ENCODE measurements at regions not wholly inside any gene's neighbourhood (a gene's known extent, or its start where the extent isn't known, plus 50 kb on each side); places are given as distances from the start of the nearest gene placed in this dataset.

- H3K27me3 ChIP-seq = no peaks in the 10 kb centered on the region
- no peak overlapping the region for H3K4me3 ChIP-seq
- no peak overlapping the region for H3K27ac ChIP-seq
- DNase-seq = no peak
- TF ChIP-seq POLR2A (IDR thresholded peaks at IDR 0.05) = no peak
- no peak for TF ChIP-seq CTCF (IDR thresholded peaks at IDR 0.05 in 4 of 5, conservative IDR thresholded peaks at IDR 0.05 in 1 of 5)
- no peaks in the 10 kb centered on the region for H3K4me1 ChIP-seq
- no peaks in the 10 kb centered on the region for H3K9me3 ChIP-seq
- intact Hi-C loops (cut with DNase I; ENCODE audit: low total_unique reads) = no loop called here
- H3K36me3 ChIP-seq = no peaks in the 10 kb centered on the region
- in situ Hi-C loops (cut with MboI; ENCODE audit: low sequenced_read_pairs in 4 of 4) = no loop called here
- ATAC-seq = no peak
These were observed 50.7 kb upstream of the DIAPH3 start for GRCh38 chr13:60214213-60215055.

GRCh38 chr13:60220072-60220471 lies 56.3 kb upstream of the DIAPH3 start:
- intact Hi-C loops (cut with DNase I; ENCODE audit: low total_unique reads) = no loop called here
- no peaks in the 10 kb centered on the region for H3K36me3 ChIP-seq
- H3K4me1 ChIP-seq = no peaks in the 10 kb centered on the region
- no peaks in the 10 kb centered on the region for H3K9me3 ChIP-seq
- H3K4me3 ChIP-seq = no peak overlapping the region
- DNase-seq = no peak
- TF ChIP-seq CTCF (IDR thresholded peaks at IDR 0.05 in 4 of 5, conservative IDR thresholded peaks at IDR 0.05 in 1 of 5) (no peak), POLR2A (IDR thresholded peaks at IDR 0.05) (no peak)
- in situ Hi-C loops (cut with MboI; ENCODE audit: low sequenced_read_pairs in 4 of 4) = no loop called here
- ATAC-seq = no peak
- no peaks in the 10 kb centered on the region for H3K27me3 ChIP-seq
- no peak overlapping the region for H3K27ac ChIP-seq

- no peak for ATAC-seq
These were observed 57.9 kb upstream of the DIAPH3 start for GRCh38 chr13:60221581-60221980.

GRCh38 chr13:60226507-60226906 lies 62.8 kb upstream of the DIAPH3 start:
- TF ChIP-seq POLR2A (IDR thresholded peaks at IDR 0.05) = no peak
- TF ChIP-seq CTCF (IDR thresholded peaks at IDR 0.05 in 4 of 5, conservative IDR thresholded peaks at IDR 0.05 in 1 of 5) = no peak
- no peaks in the 10 kb centered on the region for H3K4me1 ChIP-seq
- in situ Hi-C loops (cut with MboI; ENCODE audit: low sequenced_read_pairs in 4 of 4) = no loop called here
- DNase-seq = no peak
- no peaks in the 10 kb centered on the region for H3K9me3 ChIP-seq
- no peak overlapping the region for H3K4me3 ChIP-seq
- H3K27ac ChIP-seq = no peak overlapping the region
- intact Hi-C loops (cut with DNase I; ENCODE audit: low total_unique reads) = no loop called here
- ATAC-seq = no peak
- H3K27me3 ChIP-seq = no peaks in the 10 kb centered on the region
- H3K36me3 ChIP-seq = no peaks in the 10 kb centered on the region

More at GRCh38 chr13:60221581-60221980, 57.9 kb upstream of the DIAPH3 start:
- H3K4me3 ChIP-seq = no peak overlapping the region
- no peaks in the 10 kb centered on the region for H3K4me1 ChIP-seq
- H3K9me3 ChIP-seq = no peaks in the 10 kb centered on the region
- DNase-seq = no peak
- no peaks in the 10 kb centered on the region for H3K36me3 ChIP-seq
- intact Hi-C loops (cut with DNase I; ENCODE audit: low total_unique reads) = no loop called here
- TF ChIP-seq POLR2A (IDR thresholded peaks at IDR 0.05) = no peak
- TF ChIP-seq CTCF (IDR thresholded peaks at IDR 0.05 in 4 of 5, conservative IDR thresholded peaks at IDR 0.05 in 1 of 5) = no peak
- H3K27me3 ChIP-seq = no peaks in the 10 kb centered on the region
- H3K27ac ChIP-seq = no peak overlapping the region
- in situ Hi-C loops (cut with MboI; ENCODE audit: low sequenced_read_pairs in 4 of 4) = no loop called here
